T-helper 1 cell treated with Interleukin-12 subunit alpha and Interleukin-12 subunit beta and Interleukin-4 antibody, amounts not matched to agents 30 μg/mL and 1 μg/mL, for 36 hours (primary cell): ENCODE measurements at regions not wholly inside any gene's neighbourhood (a gene's known extent, or its start where the extent isn't known, plus 50 kb on each side); places are given as distances from the start of the nearest gene placed in this dataset.
"Not testable (repeated sequence)": the region's sequence is repeated elsewhere in the genome, so short reads cannot be mapped to it uniquely, and the experiment has no call there.

Experiments used
- H3K27ac Mint-ChIP-seq: one replicate; pipeline ENCODE4 v1.8.0; 2021; ENCODE audit warnings: mild to moderate bottlenecking, mixed read lengths
- H3K27me3 Mint-ChIP-seq: one replicate; pipeline ENCODE4 v1.8.0; 2021; ENCODE audit warnings: low read depth, mixed read lengths
- H3K36me3 Mint-ChIP-seq: one replicate; pipeline ENCODE4 v1.8.0; 2021; ENCODE audit warnings: low read depth, mixed read lengths
- H3K4me1 Mint-ChIP-seq: one replicate; pipeline ENCODE4 v1.8.0; 2021; ENCODE audit warnings: low read depth, mixed read lengths
- H3K4me3 Mint-ChIP-seq: one replicate; pipeline ENCODE4 v1.8.0; 2021; ENCODE audit warnings: mild to moderate bottlenecking, moderate library complexity, mixed read lengths
- H3K9me3 Mint-ChIP-seq: one replicate; pipeline ENCODE4 v1.8.0; 2021; ENCODE audit warnings: mixed read lengths

GRCh38 chr2:82985572-82986197, 1473.4 kb downstream of the SUCLG1 start:
- no peaks in the 10 kb centered on the region for H3K36me3 Mint-ChIP-seq
- peaks cover 11% of the 10 kb centered on the region for H3K9me3 Mint-ChIP-seq

GRCh38 chr2:82968358-82968757, 1490.7 kb downstream of the SUCLG1 start:
- Mint-ChIP-seq H3K27me3 (no peaks in the 10 kb centered on the region), H3K4me3 (no peak overlapping the region), H3K4me1 (no peaks in the 10 kb centered on the region), H3K9me3 (peaks cover 7% of the 10 kb centered on the region), H3K36me3 (no peaks in the 10 kb centered on the region), H3K27ac (no peak overlapping the region)

More at GRCh38 chr2:82985572-82986197, 1473.4 kb downstream of the SUCLG1 start:
- no peak overlapping the region for H3K27ac Mint-ChIP-seq
- no peak overlapping the region for H3K4me3 Mint-ChIP-seq
- H3K4me1 Mint-ChIP-seq = no peaks in the 10 kb centered on the region
- no peaks in the 10 kb centered on the region for H3K27me3 Mint-ChIP-seq

- peaks cover 3% of the 10 kb centered on the region for H3K9me3 Mint-ChIP-seq
- H3K36me3 Mint-ChIP-seq = no peaks in the 10 kb centered on the region
- H3K4me3 Mint-ChIP-seq = no peak overlapping the region
- no peak overlapping the region for H3K27ac Mint-ChIP-seq
- no peaks in the 10 kb centered on the region for H3K27me3 Mint-ChIP-seq
- H3K4me1 Mint-ChIP-seq = no peaks in the 10 kb centered on the region
Measured at GRCh38 chr2:82964341-82964740, 1494.7 kb downstream of the SUCLG1 start.

- no peak overlapping the region for H3K27ac Mint-ChIP-seq
- H3K9me3 Mint-ChIP-seq = no peaks in the 10 kb centered on the region
- no peak overlapping the region for H3K4me3 Mint-ChIP-seq
- H3K4me1 Mint-ChIP-seq = no peaks in the 10 kb centered on the region
- no peaks in the 10 kb centered on the region for H3K36me3 Mint-ChIP-seq
- no peaks in the 10 kb centered on the region for H3K27me3 Mint-ChIP-seq
Measured at GRCh38 chr2:82959727-82960126, 1499.4 kb downstream of the SUCLG1 start.

- H3K36me3 Mint-ChIP-seq = no peaks in the 10 kb centered on the region
- H3K4me3 Mint-ChIP-seq = no peak overlapping the region
- H3K27me3 Mint-ChIP-seq = no peaks in the 10 kb centered on the region
- H3K27ac Mint-ChIP-seq = no peak overlapping the region
- H3K9me3 Mint-ChIP-seq = no peaks in the 10 kb centered on the region
- H3K4me1 Mint-ChIP-seq = no peaks in the 10 kb centered on the region
Measured at GRCh38 chr2:82954868-82955267, 1504.2 kb downstream of the SUCLG1 start.

- Mint-ChIP-seq H3K4me1 (no peaks in the 10 kb centered on the region), H3K4me3 (no peak overlapping the region), H3K36me3 (no peaks in the 10 kb centered on the region), H3K27me3 (no peaks in the 10 kb centered on the region), H3K9me3 (peaks cover 22% of the 10 kb centered on the region), H3K27ac (no peak overlapping the region)
Measured at GRCh38 chr2:82939211-82939610, 1519.9 kb downstream of the SUCLG1 start.

GRCh38 chr2:82938321-82938845, 1520.7 kb downstream of the SUCLG1 start:
- H3K4me1 Mint-ChIP-seq, H3K4me3 Mint-ChIP-seq, H3K36me3 Mint-ChIP-seq, H3K27ac Mint-ChIP-seq, H3K27me3 Mint-ChIP-seq: not testable (repeated sequence)
- peaks cover 22% of the 10 kb centered on the region for H3K9me3 Mint-ChIP-seq

GRCh38 chr2:82913566-82913965, 1545.5 kb downstream of the SUCLG1 start:
- no peak overlapping the region for H3K4me3 Mint-ChIP-seq
- no peaks in the 10 kb centered on the region for H3K36me3 Mint-ChIP-seq
- no peak overlapping the region for H3K27ac Mint-ChIP-seq
- H3K9me3 Mint-ChIP-seq = peaks cover 10% of the 10 kb centered on the region
- no peaks in the 10 kb centered on the region for H3K4me1 Mint-ChIP-seq
- H3K27me3 Mint-ChIP-seq = no peaks in the 10 kb centered on the region

- no peak overlapping the region for H3K4me3 Mint-ChIP-seq
- H3K4me1 Mint-ChIP-seq = no peaks in the 10 kb centered on the region
- no peaks in the 10 kb centered on the region for H3K36me3 Mint-ChIP-seq
- no peak overlapping the region for H3K27ac Mint-ChIP-seq
- no peaks in the 10 kb centered on the region for H3K9me3 Mint-ChIP-seq
- H3K27me3 Mint-ChIP-seq = no peaks in the 10 kb centered on the region
Measured at GRCh38 chr2:82896117-82896516, 1563.0 kb downstream of the SUCLG1 start.

GRCh38 chr2:82893190-82893589, 1565.9 kb downstream of the SUCLG1 start:
- no peaks in the 10 kb centered on the region for H3K4me1 Mint-ChIP-seq
- H3K9me3 Mint-ChIP-seq = no peaks in the 10 kb centered on the region
- no peaks in the 10 kb centered on the region for H3K27me3 Mint-ChIP-seq
- H3K4me3 Mint-ChIP-seq = no peak overlapping the region
- H3K36me3 Mint-ChIP-seq = no peaks in the 10 kb centered on the region
- no peak overlapping the region for H3K27ac Mint-ChIP-seq

GRCh38 chr2:82879803-82880202, 1579.3 kb downstream of the SUCLG1 start:
- Mint-ChIP-seq H3K27me3 (no peaks in the 10 kb centered on the region), H3K4me3 (no peak overlapping the region), H3K27ac (no peak overlapping the region), H3K4me1 (no peaks in the 10 kb centered on the region), H3K36me3 (no peaks in the 10 kb centered on the region), H3K9me3 (peaks cover 24% of the 10 kb centered on the region)

GRCh38 chr2:82875858-82876257, 1583.2 kb downstream of the SUCLG1 start:
- H3K9me3 Mint-ChIP-seq = peaks cover 30% of the 10 kb centered on the region
- no peak overlapping the region for H3K27ac Mint-ChIP-seq
- H3K4me3 Mint-ChIP-seq = no peak overlapping the region
- no peaks in the 10 kb centered on the region for H3K27me3 Mint-ChIP-seq
- H3K4me1 Mint-ChIP-seq = no peaks in the 10 kb centered on the region
- H3K36me3 Mint-ChIP-seq = no peaks in the 10 kb centered on the region

GRCh38 chr2:82857967-82858366, 1601.1 kb downstream of the SUCLG1 start:
- Mint-ChIP-seq H3K9me3 (peaks cover 4% of the 10 kb centered on the region), H3K36me3 (no peaks in the 10 kb centered on the region), H3K4me1 (no peaks in the 10 kb centered on the region), H3K27me3 (no peaks in the 10 kb centered on the region), H3K27ac (no peak overlapping the region), H3K4me3 (no peak overlapping the region)

GRCh38 chr2:82853299-82853698, 1605.8 kb downstream of the SUCLG1 start:
- no peaks in the 10 kb centered on the region for H3K36me3 Mint-ChIP-seq
- H3K4me3 Mint-ChIP-seq = no peak overlapping the region
- no peak overlapping the region for H3K27ac Mint-ChIP-seq
- H3K9me3 Mint-ChIP-seq = no peaks in the 10 kb centered on the region
- no peaks in the 10 kb centered on the region for H3K4me1 Mint-ChIP-seq
- H3K27me3 Mint-ChIP-seq = no peaks in the 10 kb centered on the region

GRCh38 chr2:82852787-82853186, 1606.3 kb downstream of the SUCLG1 start:
- Mint-ChIP-seq H3K27me3 (no peaks in the 10 kb centered on the region), H3K27ac (no peak overlapping the region), H3K36me3 (no peaks in the 10 kb centered on the region), H3K4me3 (no peak overlapping the region), H3K9me3 (no peaks in the 10 kb centered on the region), H3K4me1 (no peaks in the 10 kb centered on the region)

- Mint-ChIP-seq H3K9me3 (peaks cover 3% of the 10 kb centered on the region), H3K36me3 (no peaks in the 10 kb centered on the region), H3K27ac (no peak overlapping the region), H3K4me3 (no peak overlapping the region), H3K27me3 (no peaks in the 10 kb centered on the region), H3K4me1 (no peaks in the 10 kb centered on the region)
Measured at GRCh38 chr2:82848285-82848684, 1610.8 kb downstream of the SUCLG1 start.
